KMS-11 (cell line): ENCODE measurements at regions not wholly inside any gene's neighbourhood (a gene's known extent, or its start where the extent isn't known, plus 50 kb on each side); places are given as distances from the start of the nearest gene placed in this dataset.

Source experiments
- H2AFZ ChIP-seq: fragments of 200-600 bp; sonication (generic); 2 replicates; pipeline ENCODE4 v1.6.1; 2016; ENCODE audit warnings: antibody characterized with exemption, mixed run types, low read depth
- H3K27ac ChIP-seq: fragments of 200-600 bp; sonication (generic); 2 replicates; pipeline ENCODE4 v1.6.1; 2016; ENCODE audit warnings: mild to moderate bottlenecking, mixed run types
- H3K27me3 ChIP-seq: fragments of 200-600 bp; sonication (generic); 2 replicates; pipeline ENCODE4 v1.6.1; 2017; ENCODE audit warnings: mild to moderate bottlenecking, low read depth, mixed run types, moderate library complexity; ENCODE audit not compliant: insufficient read depth
- H3K36me3 ChIP-seq: fragments of 200-600 bp; sonication (generic); 2 replicates; pipeline ENCODE4 v1.6.1; 2017; ENCODE audit warnings: mild to moderate bottlenecking, mixed run types; ENCODE audit not compliant: insufficient read depth
- H3K4me1 ChIP-seq: fragments of 200-600 bp; sonication (generic); 2 replicates; pipeline ENCODE4 v1.6.1; 2016; ENCODE audit warnings: mild to moderate bottlenecking, low read depth, mixed run types; ENCODE audit not compliant: poor library complexity, severe bottlenecking
- H3K4me2 ChIP-seq: fragments of 200-600 bp; sonication (generic); 2 replicates; pipeline ENCODE4 v1.7.0; 2016; ENCODE audit warnings: mild to moderate bottlenecking, mixed run types
- H3K4me3 ChIP-seq: fragments of 200-600 bp; sonication (generic); IDR thresholded peaks from 2 replicates; pipeline ENCODE4 v1.6.1; 2017; ENCODE audit warnings: low read depth, low read length, mixed read lengths; ENCODE audit not compliant: insufficient read depth
- H3K79me2 ChIP-seq: fragments of 200-600 bp; sonication (generic); 2 replicates; pipeline ENCODE4 v1.6.1; 2016; ENCODE audit warnings: low read depth, mixed run types; ENCODE audit not compliant: insufficient read depth
- H3K9ac ChIP-seq: fragments of 200-600 bp; sonication (generic); 2 replicates; pipeline ENCODE4 v1.6.1; 2016; ENCODE audit warnings: mild to moderate bottlenecking, mixed run types
- H4K20me1 ChIP-seq: fragments of 200-600 bp; sonication (generic); 2 replicates; pipeline ENCODE4 v1.6.1; 2016; ENCODE audit warnings: mild to moderate bottlenecking, mixed run types; ENCODE audit not compliant: insufficient read depth
- CTCF ChIP-seq: fragments of 200-600 bp; sonication (generic); conservative IDR thresholded peaks from 2 replicates; pipeline ENCODE4 v1.6.1; 2017; ENCODE audit warnings: low read depth, mild to moderate bottlenecking, antibody characterized with exemption, low read length, moderate library complexity, mixed read lengths

- Histone ChIP-seq H3K79me2 (no peaks in the 10 kb centered on the region), H3K4me3 (no peak overlapping the region), H2AFZ (no peak overlapping the region), H3K4me2 (no peak overlapping the region), H3K36me3 (no peaks in the 10 kb centered on the region), H3K9ac (no peak overlapping the region), H3K4me1 (no peaks in the 10 kb centered on the region), H4K20me1 (no peaks in the 10 kb centered on the region), H3K27ac (no peak overlapping the region), H3K27me3 (no peaks in the 10 kb centered on the region)
- TF ChIP-seq CTCF, result no peak
These were observed 944.0 kb upstream of the ADGRL4 start for GRCh38 chr1:79950511-79950910.

DNA sequence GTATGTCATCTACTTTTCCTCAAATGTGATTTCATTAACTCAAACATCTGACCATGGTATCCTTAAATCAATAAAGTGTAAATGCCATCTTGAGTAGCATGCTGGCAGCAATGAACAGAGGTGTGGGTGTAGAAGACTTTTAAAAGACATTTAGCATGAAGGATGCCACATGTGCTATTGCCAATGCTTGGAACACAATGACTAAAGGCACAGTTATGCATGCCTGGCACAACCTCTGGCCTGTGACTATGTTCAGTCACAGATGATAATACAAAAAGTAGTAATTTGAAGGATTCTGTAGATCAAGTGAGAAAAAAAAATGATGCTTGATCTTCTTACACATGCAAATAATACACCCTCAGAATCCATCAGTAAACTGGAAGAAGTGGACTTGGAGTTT, 938.9 kb upstream of the ADGRL4 start:
- no peaks in the 10 kb centered on the region for H3K27me3 ChIP-seq
- H4K20me1 ChIP-seq, result no peaks in the 10 kb centered on the region
- no peaks in the 10 kb centered on the region for H3K4me1 ChIP-seq
- H3K4me2 ChIP-seq, result no peak overlapping the region
- H3K27ac ChIP-seq, result no peak overlapping the region
- no peak for TF ChIP-seq CTCF
- no peaks in the 10 kb centered on the region for H3K36me3 ChIP-seq
- no peak overlapping the region for H3K9ac ChIP-seq
- no peaks in the 10 kb centered on the region for H3K79me2 ChIP-seq
- H2AFZ ChIP-seq, result no peak overlapping the region
- no peak overlapping the region for H3K4me3 ChIP-seq

GRCh38 chr1:79929356-79929755, 922.8 kb upstream of the ADGRL4 start:
- no peaks in the 10 kb centered on the region for H4K20me1 ChIP-seq

GRCh38 chr1:79928901-79929300, 922.4 kb upstream of the ADGRL4 start:
- TF ChIP-seq CTCF, result no peak
- H3K79me2 ChIP-seq, result no peaks in the 10 kb centered on the region
- H3K4me1 ChIP-seq, result no peaks in the 10 kb centered on the region
- no peaks in the 10 kb centered on the region for H3K36me3 ChIP-seq
- H3K27me3 ChIP-seq, result no peaks in the 10 kb centered on the region
- no peak overlapping the region for H2AFZ ChIP-seq
- no peak overlapping the region for H3K4me2 ChIP-seq
- no peak overlapping the region for H3K9ac ChIP-seq
- no peak overlapping the region for H3K27ac ChIP-seq
- no peak overlapping the region for H3K4me3 ChIP-seq
- no peaks in the 10 kb centered on the region for H4K20me1 ChIP-seq

More at GRCh38 chr1:79929356-79929755, 922.8 kb upstream of the ADGRL4 start:
- no peaks in the 10 kb centered on the region for H3K79me2 ChIP-seq
- H3K36me3 ChIP-seq, result no peaks in the 10 kb centered on the region
- no peak overlapping the region for H2AFZ ChIP-seq
- no peak overlapping the region for H3K27ac ChIP-seq
- no peak overlapping the region for H3K9ac ChIP-seq
- no peak overlapping the region for H3K4me2 ChIP-seq
- no peak overlapping the region for H3K4me3 ChIP-seq
- H3K27me3 ChIP-seq, result no peaks in the 10 kb centered on the region
- H3K4me1 ChIP-seq, result no peaks in the 10 kb centered on the region
- TF ChIP-seq CTCF, result no peak
